ENCODE measurements at regions not wholly inside any gene's neighbourhood (a gene's known extent, or its start where the extent isn't known, plus 50 kb on each side); places are given as distances from the start of the nearest gene placed in this dataset.

GRCh38 chr1:168430321-168430720, 113.5 kb downstream of the XCL2 start:
- DNase-seq (no peak), ATAC-seq (ENCODE audit: low read depth) (no peak)
- Mint-ChIP-seq H3K4me3 (no peak overlapping the region), H3K27me3 (peaks cover 4% of the 10 kb centered on the region), H3K36me3 (peaks cover 4% of the 10 kb centered on the region), H3K4me1 (peaks cover 7% of the 10 kb centered on the region), H3K27ac (no peak overlapping the region), H3K9me3 (no peaks in the 10 kb centered on the region)
- POLR2A ChIA-PET, result interaction anchor here (0.6 to 0.7 kb wide), 2 partner anchors 68 to 896 kb away, joined by 3 read pairs; no protein-coding TSS in a partner anchor

GRCh38 chr1:168428063-168428731, 115.6 kb downstream of the XCL2 start:
- peaks cover 7% of the 10 kb centered on the region for H3K4me1 Mint-ChIP-seq
- H3K27ac Mint-ChIP-seq, result no peak overlapping the region
- peaks cover 3% of the 10 kb centered on the region for H3K9me3 Mint-ChIP-seq
- H3K4me3 Mint-ChIP-seq, result no peak overlapping the region
- ATAC-seq (ENCODE audit: low read depth) (no peak), DNase-seq (no peak)
- peaks cover 4% of the 10 kb centered on the region for H3K36me3 Mint-ChIP-seq
- H3K27me3 Mint-ChIP-seq, result peaks cover 2% of the 10 kb centered on the region
- POLR2A ChIA-PET, result interaction anchor here (1.6 kb wide), 1 partner anchor 11 kb away, joined by 3 read pairs; no protein-coding TSS in a partner anchor

GRCh38 chr1:168427051-168427450, 116.7 kb downstream of the XCL2 start:
- Mint-ChIP-seq H3K4me1 (peaks cover 6% of the 10 kb centered on the region), H3K9me3 (peaks cover 7% of the 10 kb centered on the region), H3K27ac (no peak overlapping the region), H3K27me3 (no peaks in the 10 kb centered on the region), H3K36me3 (peaks cover 7% of the 10 kb centered on the region), H3K4me3 (no peak overlapping the region)
- POLR2A ChIA-PET, result interaction anchor here (1.6 kb wide), 1 partner anchor 12 kb away, joined by 3 read pairs; no protein-coding TSS in a partner anchor
- ATAC-seq (ENCODE audit: low read depth), result no peak
- DNase-seq, result no peak

GRCh38 chr1:168424281-168424680, 119.5 kb downstream of the XCL2 start:
- Mint-ChIP-seq H3K4me1 (peaks cover 15% of the 10 kb centered on the region), H3K36me3 (peaks cover 7% of the 10 kb centered on the region), H3K4me3 (no peak overlapping the region), H3K27me3 (no peaks in the 10 kb centered on the region), H3K27ac (no peak overlapping the region), H3K9me3 (peaks cover 9% of the 10 kb centered on the region)
- ATAC-seq (ENCODE audit: low read depth) (no peak), DNase-seq (no peak)
- POLR2A ChIA-PET, result no interaction called here

- ATAC-seq (ENCODE audit: low read depth), result no peak
- peaks cover 14% of the 10 kb centered on the region for H3K4me1 Mint-ChIP-seq
- no peak for DNase-seq
- peak overlapping the region; percentile 22 for H3K27ac Mint-ChIP-seq
- no peaks in the 10 kb centered on the region for H3K27me3 Mint-ChIP-seq
- H3K9me3 Mint-ChIP-seq, result peaks cover 9% of the 10 kb centered on the region
- H3K36me3 Mint-ChIP-seq, result peaks cover 7% of the 10 kb centered on the region
- no peak overlapping the region for H3K4me3 Mint-ChIP-seq
- POLR2A ChIA-PET, result interaction anchor here (0.6 to 1.4 kb wide), 5 partner anchors 11 to 80 kb away, joined by 3 read pairs; no protein-coding TSS in a partner anchor
Observed at GRCh38 chr1:168422203-168422847, 121.5 kb downstream of the XCL2 start.

GRCh38 chr1:168421399-168422004, 122.3 kb downstream of the XCL2 start:
- POLR2A ChIA-PET, result interaction anchor here (0.7 to 1.4 kb wide), 7 partner anchors 12 to 79 kb away, joined by 3 read pairs; no protein-coding TSS in a partner anchor
- DNase-seq, result no peak
- ATAC-seq (ENCODE audit: low read depth), result peak; percentile 94
- Mint-ChIP-seq H3K4me3 (peak overlapping the region; percentile 47), H3K36me3 (peaks cover 7% of the 10 kb centered on the region), H3K27ac (peak overlapping the region; percentile 85), H3K27me3 (no peaks in the 10 kb centered on the region), H3K4me1 (peaks cover 14% of the 10 kb centered on the region), H3K9me3 (peaks cover 9% of the 10 kb centered on the region)

GRCh38 chr1:168420177-168420576, 123.6 kb downstream of the XCL2 start:
- peaks cover 16% of the 10 kb centered on the region for H3K4me1 Mint-ChIP-seq
- H3K27me3 Mint-ChIP-seq, result peaks cover 2% of the 10 kb centered on the region
- ATAC-seq (ENCODE audit: low read depth) (no peak), DNase-seq (no peak)
- H3K36me3 Mint-ChIP-seq, result peaks cover 7% of the 10 kb centered on the region
- H3K4me3 Mint-ChIP-seq, result no peak overlapping the region
- POLR2A ChIA-PET, result interaction anchor here (1.1 kb wide), 1 partner anchor 12 kb away, joined by 3 read pairs; no protein-coding TSS in a partner anchor
- H3K27ac Mint-ChIP-seq, result no peak overlapping the region
- H3K9me3 Mint-ChIP-seq, result peaks cover 9% of the 10 kb centered on the region

- ATAC-seq (ENCODE audit: low read depth) (no peak), DNase-seq (no peak)
- Mint-ChIP-seq H3K27ac (no peak overlapping the region), H3K4me3 (no peak overlapping the region), H3K4me1 (peaks cover 16% of the 10 kb centered on the region), H3K27me3 (peaks cover 2% of the 10 kb centered on the region), H3K36me3 (peaks cover 7% of the 10 kb centered on the region), H3K9me3 (peaks cover 9% of the 10 kb centered on the region)
- POLR2A ChIA-PET, result no interaction called here
Observed at GRCh38 chr1:168419736-168420135, 124.1 kb downstream of the XCL2 start.

- POLR2A ChIA-PET, result interaction anchor here (1.1 kb wide), 1 partner anchor 23 kb away, joined by 3 read pairs; no protein-coding TSS in a partner anchor
- Mint-ChIP-seq H3K27ac (no peak overlapping the region), H3K4me1 (peaks cover 8% of the 10 kb centered on the region), H3K9me3 (peaks cover 2% of the 10 kb centered on the region), H3K27me3 (peaks cover 2% of the 10 kb centered on the region), H3K4me3 (no peak overlapping the region), H3K36me3 (no peaks in the 10 kb centered on the region)
- DNase-seq, result no peak
- no peak for ATAC-seq (ENCODE audit: low read depth)
Observed at GRCh38 chr1:168416220-168416619, 127.6 kb downstream of the XCL2 start.

- H3K9me3 Mint-ChIP-seq, result no peaks in the 10 kb centered on the region
- peaks cover 2% of the 10 kb centered on the region for H3K27me3 Mint-ChIP-seq
- H3K27ac Mint-ChIP-seq, result no peak overlapping the region
- peaks cover under 1% of the 10 kb centered on the region for H3K36me3 Mint-ChIP-seq
- DNase-seq (no peak), ATAC-seq (ENCODE audit: low read depth) (no peak)
- POLR2A ChIA-PET, result no interaction called here
- H3K4me1 Mint-ChIP-seq, result peaks cover 12% of the 10 kb centered on the region
- no peak overlapping the region for H3K4me3 Mint-ChIP-seq
Observed at GRCh38 chr1:168414914-168415313, 128.9 kb downstream of the XCL2 start.

GRCh38 chr1:168410464-168410863, 129.8 kb downstream of the TBX19 start:
- H3K27me3 Mint-ChIP-seq, result no peaks in the 10 kb centered on the region
- no peak for DNase-seq
- peaks cover 3% of the 10 kb centered on the region for H3K9me3 Mint-ChIP-seq
- H3K27ac Mint-ChIP-seq, result peak overlapping the region; percentile 83
- H3K4me1 Mint-ChIP-seq, result peaks cover 35% of the 10 kb centered on the region
- POLR2A ChIA-PET, result no interaction called here
- peak; percentile 21 for ATAC-seq (ENCODE audit: low read depth)
- H3K36me3 Mint-ChIP-seq, result peaks cover 11% of the 10 kb centered on the region
- peak overlapping the region; percentile 33 for H3K4me3 Mint-ChIP-seq

- POLR2A ChIA-PET, result interaction anchor here (0.7 to 1.0 kb wide), 2 partner anchors 10 to 12 kb away, joined by 3 read pairs; no protein-coding TSS in a partner anchor
- Mint-ChIP-seq H3K4me3 (peak overlapping the region; percentile 38), H3K4me1 (peaks cover 35% of the 10 kb centered on the region), H3K27ac (peak overlapping the region; percentile 77), H3K36me3 (peaks cover 12% of the 10 kb centered on the region), H3K9me3 (peaks cover 3% of the 10 kb centered on the region), H3K27me3 (no peaks in the 10 kb centered on the region)
- ATAC-seq (ENCODE audit: low read depth) (peak; percentile 85), DNase-seq (no peak)
Observed at GRCh38 chr1:168408884-168409283, 128.2 kb downstream of the TBX19 start.

- Mint-ChIP-seq H3K36me3 (peaks cover 12% of the 10 kb centered on the region), H3K4me3 (peak overlapping the region; percentile 56), H3K27ac (peak overlapping the region; percentile 82), H3K4me1 (peaks cover 35% of the 10 kb centered on the region), H3K9me3 (peaks cover 3% of the 10 kb centered on the region), H3K27me3 (no peaks in the 10 kb centered on the region)
- POLR2A ChIA-PET, result interaction anchor here (0.7 to 1.0 kb wide), 2 partner anchors 9 to 12 kb away, joined by 3 read pairs; no protein-coding TSS in a partner anchor
- DNase-seq (no peak), ATAC-seq (ENCODE audit: low read depth) (no peak)
Observed at GRCh38 chr1:168408539-168408865, 127.8 kb downstream of the TBX19 start.

Data from activated naive CD8-positive, alpha-beta T cell treated with anti-CD3 and anti-CD28 coated beads, Interleukin-2, amount 10 ng/mL, durations not matched to agents 7 days and 5 days (primary cell).